Tibial artery (tissue), 4 donors: ENCODE measurements at regions not wholly inside any gene's neighbourhood (a gene's known extent, or its start where the extent isn't known, plus 50 kb on each side); places are given as distances from the start of the nearest gene placed in this dataset.

Experiments used
- DNase-seq, 2 donors: peaks; one replicate each; pipeline ENCODE4 v3.0.0-alpha.2; 2019
- H3K27ac ChIP-seq, 2 donors: fragments of 200-600 bp; sonication (generic) in 1 of 2; 1 replicate in 1 of 2; 2 replicates in 1 of 2; pipeline ENCODE4 v1.5.1; 2018 to 2019; ENCODE audit warnings: mild to moderate bottlenecking in 1 of 2
- H3K27me3 ChIP-seq, 2 donors: fragments of 200-600 bp; sonication (generic) in 1 of 2; one replicate each; pipeline versions ENCODE4 v1.5.1 to v1.6.0; 2016 to 2019
- H3K36me3 ChIP-seq, 3 donors: fragments of 200-600 bp; sonication (generic) in 2 of 3; one replicate each; pipeline ENCODE4 v1.5.1; 2016 to 2019; ENCODE audit warnings: mild to moderate bottlenecking in 2 of 3
- H3K4me1 ChIP-seq, 4 donors: fragments of 200-600 bp; sonication (generic) in 2 of 4; 1 replicate in 3 of 4; 2 replicates in 1 of 4; pipeline ENCODE4 v1.5.1; 2016 to 2019
- H3K4me3 ChIP-seq, 2 donors: fragments of 200-600 bp; sonication (generic) in 1 of 2; 1 replicate in 1 of 2; 2 replicates in 1 of 2; pipeline ENCODE4 v1.5.1; 2018 to 2019; ENCODE audit warnings: mild to moderate bottlenecking in 2 of 2
- H3K9me3 ChIP-seq, 3 donors: fragments of 200-600 bp; sonication (generic) in 1 of 3; one replicate each; pipeline ENCODE4 v1.5.1; 2016 to 2019
- intact Hi-C: fragments of 100-400 bp; cut with DNase I; formaldehyde crosslinking; loops from one replicate; pipeline ENCODE4 v1.15.0; 2023; ENCODE audit warnings: low total_unique reads
- TF ChIP-seq, protein P1 (sequence below), 2 experiments: fragments of 200-600 bp in 1 of 2; fragments of 450-650 bp in 1 of 2; IDR thresholded peaks; one replicate each; pipeline ENCODE4 v1.5.1; 2017 to 2019; ENCODE audit warnings: antibody characterized with exemption in 2 of 2, mild to moderate bottlenecking in 1 of 2, moderate library complexity in 1 of 2

DNA sequence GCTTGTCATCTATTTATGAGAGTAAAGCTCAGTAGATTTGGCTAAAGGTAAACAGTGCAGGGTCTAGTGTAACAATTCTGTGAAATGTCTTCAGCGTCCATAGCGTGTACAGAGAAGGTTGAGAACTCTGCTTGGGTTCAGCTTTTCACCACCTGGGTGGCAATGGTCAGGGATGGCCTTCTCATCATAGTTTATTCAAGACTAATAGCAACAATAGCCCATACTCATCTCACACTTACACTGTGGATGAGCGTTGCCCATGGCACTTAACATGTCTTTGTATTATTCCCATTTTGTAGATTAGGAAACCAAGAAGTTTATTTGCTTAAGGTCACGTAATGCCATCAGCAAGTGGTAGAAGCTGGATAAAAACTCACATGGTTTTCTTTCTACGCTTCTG is 106.8 kb upstream of the RND3 start:
- H3K27me3 ChIP-seq: no peaks in the 10 kb centered on the region
- H3K27ac ChIP-seq: no peak overlapping the region
- intact Hi-C loops: no loop called here
- no peaks in the 10 kb centered on the region for H3K9me3 ChIP-seq
- no peak overlapping the region for H3K4me3 ChIP-seq
- peaks cover 0 to 4% (median 0%) of the 10 kb centered on the region in 4 donors for H3K4me1 ChIP-seq
- no peaks in the 10 kb centered on the region for H3K36me3 ChIP-seq
- DNase-seq: no peak
- TF ChIP-seq, protein P1, sequence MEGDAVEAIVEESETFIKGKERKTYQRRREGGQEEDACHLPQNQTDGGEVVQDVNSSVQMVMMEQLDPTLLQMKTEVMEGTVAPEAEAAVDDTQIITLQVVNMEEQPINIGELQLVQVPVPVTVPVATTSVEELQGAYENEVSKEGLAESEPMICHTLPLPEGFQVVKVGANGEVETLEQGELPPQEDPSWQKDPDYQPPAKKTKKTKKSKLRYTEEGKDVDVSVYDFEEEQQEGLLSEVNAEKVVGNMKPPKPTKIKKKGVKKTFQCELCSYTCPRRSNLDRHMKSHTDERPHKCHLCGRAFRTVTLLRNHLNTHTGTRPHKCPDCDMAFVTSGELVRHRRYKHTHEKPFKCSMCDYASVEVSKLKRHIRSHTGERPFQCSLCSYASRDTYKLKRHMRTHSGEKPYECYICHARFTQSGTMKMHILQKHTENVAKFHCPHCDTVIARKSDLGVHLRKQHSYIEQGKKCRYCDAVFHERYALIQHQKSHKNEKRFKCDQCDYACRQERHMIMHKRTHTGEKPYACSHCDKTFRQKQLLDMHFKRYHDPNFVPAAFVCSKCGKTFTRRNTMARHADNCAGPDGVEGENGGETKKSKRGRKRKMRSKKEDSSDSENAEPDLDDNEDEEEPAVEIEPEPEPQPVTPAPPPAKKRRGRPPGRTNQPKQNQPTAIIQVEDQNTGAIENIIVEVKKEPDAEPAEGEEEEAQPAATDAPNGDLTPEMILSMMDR (IDR thresholded peaks at IDR 0.05): no peak

DNA sequence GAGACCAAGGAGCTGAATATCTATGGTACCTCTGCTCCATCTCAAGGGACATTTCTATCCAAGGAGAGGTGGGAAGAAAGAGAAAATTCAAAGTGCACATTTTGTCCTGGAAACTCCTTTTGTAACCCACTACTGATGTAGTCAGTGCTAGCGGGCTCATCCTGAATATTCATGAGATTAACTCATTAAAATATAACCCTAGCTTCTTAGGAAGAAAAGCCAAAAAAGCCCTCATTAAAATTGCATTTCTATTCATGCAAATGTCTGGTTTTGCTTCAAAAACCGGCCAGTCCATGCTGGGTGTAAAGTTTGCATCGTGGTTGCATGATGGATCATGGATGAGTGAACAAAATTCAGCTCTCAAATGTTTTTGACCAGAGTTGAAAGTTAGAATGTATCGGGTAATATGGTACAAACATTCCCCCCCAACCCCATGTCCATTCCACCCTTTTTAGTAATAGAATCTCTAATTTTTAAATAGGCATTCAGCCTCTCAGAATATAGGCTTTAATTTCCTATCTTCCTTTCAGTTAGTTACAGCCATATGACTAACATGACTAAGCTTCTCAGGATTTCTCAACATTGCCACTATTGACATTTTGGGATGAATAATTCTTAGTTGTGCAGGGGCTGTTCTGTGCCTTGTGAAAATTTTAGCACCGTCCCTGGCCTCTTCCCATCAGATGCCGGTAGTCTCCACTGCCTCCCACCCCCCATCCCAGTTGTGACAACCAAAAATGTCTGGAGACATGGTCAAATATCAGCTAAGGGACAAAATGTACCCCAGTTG is 104.2 kb upstream of the RND3 start:
- intact Hi-C loops: no loop called here
- H3K36me3 ChIP-seq: no peaks in the 10 kb centered on the region
- no peak overlapping the region for H3K27ac ChIP-seq
- peaks cover 0 to 20% (median 6%) of the 10 kb centered on the region in 4 donors for H3K4me1 ChIP-seq
- H3K27me3 ChIP-seq: no peaks in the 10 kb centered on the region
- TF ChIP-seq, protein P1 (IDR thresholded peaks at IDR 0.05): no peak
- H3K9me3 ChIP-seq: no peaks in the 10 kb centered on the region
- H3K4me3 ChIP-seq: no peak overlapping the region
- no peak for DNase-seq

DNA sequence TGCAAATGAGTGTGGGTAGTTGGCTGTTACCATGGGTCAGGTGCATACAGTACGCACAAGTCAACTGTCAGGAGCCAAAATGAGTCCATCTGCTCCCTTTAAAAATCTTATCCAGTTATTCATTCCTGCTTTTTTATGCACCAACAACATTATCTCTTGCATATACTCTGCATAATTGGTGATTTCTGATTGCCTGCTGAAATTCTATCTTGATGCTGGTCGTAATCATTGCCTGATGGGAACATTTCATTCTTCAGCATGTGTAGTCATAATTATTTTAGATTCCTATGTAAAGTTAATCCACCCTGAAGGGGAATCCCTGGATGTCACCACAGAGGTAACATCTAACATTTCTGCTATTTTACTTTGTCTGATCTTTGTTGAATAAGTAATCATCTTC is 102.2 kb upstream of the RND3 start:
- intact Hi-C loops: no loop called here
- TF ChIP-seq, protein P1 (IDR thresholded peaks at IDR 0.05): no peak
- H3K27me3 ChIP-seq: no peaks in the 10 kb centered on the region
- H3K4me3 ChIP-seq: no peak overlapping the region
- DNase-seq: no peak
- H3K36me3 ChIP-seq: no peaks in the 10 kb centered on the region
- no peaks in the 10 kb centered on the region for H3K9me3 ChIP-seq
- H3K4me1 ChIP-seq: peaks cover 0 to 17% (median 6%) of the 10 kb centered on the region in 4 donors
- H3K27ac ChIP-seq: no peak overlapping the region

DNA sequence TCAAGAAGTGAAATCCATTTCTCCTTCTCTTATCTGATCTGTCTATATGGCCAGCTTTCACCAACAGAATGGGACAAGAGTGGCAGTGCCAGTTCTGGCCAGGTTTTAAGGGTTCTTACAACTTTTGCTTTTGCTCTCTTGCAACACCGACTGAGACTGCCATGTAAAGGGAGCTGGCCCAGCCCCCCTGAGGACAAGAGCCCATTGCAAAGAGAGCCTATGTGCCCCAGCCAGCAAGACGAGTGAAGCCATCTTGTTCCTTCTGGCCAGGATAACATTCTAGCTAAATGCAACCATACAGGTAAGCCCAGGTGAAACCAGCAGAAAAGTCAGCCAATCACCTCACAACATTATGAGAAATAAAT is 101.0 kb upstream of the RND3 start:
- no peak for DNase-seq
- H3K36me3 ChIP-seq: no peaks in the 10 kb centered on the region
- no peak overlapping the region for H3K27ac ChIP-seq
- no peaks in the 10 kb centered on the region for H3K27me3 ChIP-seq
- no peak overlapping the region for H3K4me3 ChIP-seq
- no peaks in the 10 kb centered on the region for H3K9me3 ChIP-seq
- TF ChIP-seq, protein P1 (IDR thresholded peaks at IDR 0.05): no peak
- intact Hi-C loops: no loop called here
- H3K4me1 ChIP-seq: peaks cover 0 to 17% (median 6%) of the 10 kb centered on the region in 4 donors

DNA sequence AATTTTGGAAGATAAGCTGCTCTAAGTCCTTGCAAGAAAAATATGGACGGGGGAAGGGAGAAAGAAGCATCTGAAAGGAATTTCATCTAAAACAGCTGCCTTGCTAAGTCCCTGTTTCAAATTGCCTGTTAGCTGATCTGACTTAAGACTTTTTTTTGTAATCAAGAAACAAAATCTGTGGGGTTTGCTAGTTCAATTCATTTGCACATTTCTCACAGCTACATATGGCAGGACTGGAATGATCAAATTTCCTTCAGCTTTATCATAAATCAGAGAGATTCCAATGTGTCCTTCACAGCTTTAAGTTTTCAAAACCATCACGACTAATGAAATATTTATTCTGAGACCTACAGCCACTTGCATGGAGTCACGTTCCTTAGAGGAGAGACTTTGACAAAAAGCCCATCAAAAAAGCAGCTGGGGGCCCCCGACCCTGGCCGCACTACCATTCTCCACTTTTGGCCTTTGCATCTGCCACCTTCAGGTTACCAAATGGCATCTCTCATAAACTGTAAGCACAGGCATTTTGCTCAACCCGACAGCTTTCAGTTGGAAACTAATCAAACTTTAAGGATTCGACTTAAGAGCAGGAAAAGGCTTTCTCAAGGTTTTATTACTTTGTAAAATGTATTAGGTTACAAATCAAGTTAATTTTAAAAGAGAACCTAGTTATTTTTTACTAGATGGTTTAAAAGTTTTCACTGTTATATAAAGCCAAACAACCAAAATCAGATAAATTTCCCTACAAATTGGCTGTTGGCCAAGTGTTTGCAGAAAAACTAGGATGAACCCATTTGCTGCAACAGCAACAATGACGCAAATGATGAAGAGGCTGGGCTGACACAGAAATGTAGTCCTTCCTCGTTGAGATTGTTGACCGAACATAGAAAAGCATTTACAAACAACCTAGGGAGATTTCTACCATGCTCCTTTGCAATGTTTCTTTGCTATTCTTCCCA is 100.4 kb upstream of the RND3 start:
- no peaks in the 10 kb centered on the region for H3K36me3 ChIP-seq
- TF ChIP-seq, protein P1 (IDR thresholded peaks at IDR 0.05): no peak
- peaks cover 0 to 17% (median 6%) of the 10 kb centered on the region in 4 donors for H3K4me1 ChIP-seq
- no peak overlapping the region for H3K27ac ChIP-seq
- no peak for DNase-seq
- H3K9me3 ChIP-seq: no peaks in the 10 kb centered on the region
- intact Hi-C loops: no loop called here
- no peaks in the 10 kb centered on the region for H3K27me3 ChIP-seq
- H3K4me3 ChIP-seq: no peak overlapping the region
